Suprapubic skin (tissue), 4 donors: ENCODE measurements at regions not wholly inside any gene's neighbourhood (a gene's known extent, or its start where the extent isn't known, plus 50 kb on each side); places are given as distances from the start of the nearest gene placed in this dataset.

ENCODE experiments used
- DNase-seq, 2 donors: peaks; one replicate each; pipeline ENCODE4 v3.0.0-alpha.2; 2019; ENCODE audit warnings: low spot score in 2 of 2
- H3K27ac ChIP-seq: fragments of 200-600 bp; sonication (generic); one replicate; pipeline ENCODE4 v1.5.1; 2019
- H3K27me3 ChIP-seq: fragments of 200-600 bp; sonication (generic); one replicate; pipeline ENCODE4 v1.5.1; 2019
- H3K36me3 ChIP-seq: fragments of 200-600 bp; sonication (generic); one replicate; pipeline ENCODE4 v1.5.1; 2019
- H3K4me1 ChIP-seq: fragments of 200-600 bp; sonication (generic); one replicate; pipeline ENCODE4 v1.5.1; 2019
- H3K4me3 ChIP-seq: fragments of 200-600 bp; sonication (generic); one replicate; pipeline ENCODE4 v1.5.1; 2019; ENCODE audit warnings: mild to moderate bottlenecking
- H3K9me3 ChIP-seq: fragments of 200-600 bp; sonication (generic); one replicate; pipeline ENCODE4 v1.5.1; 2019
- CTCF ChIP-seq, 2 donors: fragments of 200-600 bp in 1 of 2; fragments of 450-650 bp in 1 of 2; sonication (generic) in 1 of 2; IDR thresholded peaks; one replicate each; pipeline ENCODE4 v1.5.1; 2016 to 2019; ENCODE audit warnings: antibody characterized with exemption in 2 of 2, mild to moderate bottlenecking in 1 of 2, moderate library complexity in 1 of 2
- EP300 ChIP-seq: sonication (generic); formaldehyde crosslinking; IDR thresholded peaks from one replicate; pipeline ENCODE4 v1.6.1; 2017; ENCODE audit warnings: antibody characterized with exemption
- POLR2A ChIP-seq, 2 donors: fragments of 450-650 bp; IDR thresholded peaks; one replicate each; pipeline ENCODE4 v1.6.1; 2017; ENCODE audit warnings: antibody characterized with exemption in 2 of 2, mild to moderate bottlenecking in 2 of 2, moderate library complexity in 2 of 2
- POLR2AphosphoS5 ChIP-seq, 3 donors: sonication (generic); formaldehyde crosslinking; IDR thresholded peaks; one replicate each; pipeline ENCODE4 v1.6.1; 2017; ENCODE audit warnings: antibody characterized with exemption in 3 of 3
- WGBS: methylation state at CpG from one replicate; pipeline ENCODE4 v1.1.5; 2018; 5-methylcytosine and 5-hydroxymethylcytosine counted together

DNA sequence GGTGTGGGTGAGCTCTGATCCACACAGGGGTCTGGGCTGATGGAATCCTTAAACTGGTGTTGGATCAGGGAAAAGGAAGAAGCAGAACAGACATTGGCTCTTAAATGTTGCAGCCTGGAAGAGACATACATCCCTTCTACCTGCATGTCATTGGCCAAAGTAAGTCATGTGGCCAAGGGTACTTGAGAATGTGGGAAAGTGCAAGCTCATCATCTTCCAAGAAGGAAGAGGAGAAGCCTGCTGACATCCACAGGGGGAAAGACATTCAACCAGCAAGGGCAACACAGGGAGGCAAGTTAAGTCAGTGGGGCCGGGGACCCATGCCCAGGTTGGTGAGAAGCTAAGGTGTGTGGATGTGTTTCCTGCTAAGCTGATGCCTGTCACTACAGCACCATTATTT, 272.8 kb upstream of the MKI67 start:
- DNase-seq = no peak
- no peak overlapping the region for H3K4me3 ChIP-seq
- WGBS = 86% methylated on average over 1 of the region's 1 CpG
- TF ChIP-seq CTCF (IDR thresholded peaks at IDR 0.05) = no peak
- TF ChIP-seq POLR2A (IDR thresholded peaks at IDR 0.05) = no peak
- TF ChIP-seq EP300 = no peak
- no peak for TF ChIP-seq POLR2AphosphoS5 (IDR thresholded peaks at IDR 0.05)
- no peaks in the 10 kb centered on the region for H3K4me1 ChIP-seq
- H3K9me3 ChIP-seq = no peaks in the 10 kb centered on the region
- H3K36me3 ChIP-seq = no peaks in the 10 kb centered on the region
- no peak overlapping the region for H3K27ac ChIP-seq
- H3K27me3 ChIP-seq = no peaks in the 10 kb centered on the region

- H3K4me1 ChIP-seq = no peaks in the 10 kb centered on the region
- H3K27ac ChIP-seq = no peak overlapping the region
- no peaks in the 10 kb centered on the region for H3K9me3 ChIP-seq
- no peak for TF ChIP-seq POLR2A (IDR thresholded peaks at IDR 0.05)
- TF ChIP-seq CTCF (IDR thresholded peaks at IDR 0.05) = no peak
- TF ChIP-seq POLR2AphosphoS5 (IDR thresholded peaks at IDR 0.05) = no peak
- TF ChIP-seq EP300 = no peak
- WGBS = 66% methylated on average over 8 of the region's 8 CpGs
- no peak for DNase-seq
- no peaks in the 10 kb centered on the region for H3K36me3 ChIP-seq
- no peak overlapping the region for H3K4me3 ChIP-seq
- no peaks in the 10 kb centered on the region for H3K27me3 ChIP-seq
Measured at GRCh38 chr10:128400564-128400963, 274.3 kb upstream of the MKI67 start.

DNA sequence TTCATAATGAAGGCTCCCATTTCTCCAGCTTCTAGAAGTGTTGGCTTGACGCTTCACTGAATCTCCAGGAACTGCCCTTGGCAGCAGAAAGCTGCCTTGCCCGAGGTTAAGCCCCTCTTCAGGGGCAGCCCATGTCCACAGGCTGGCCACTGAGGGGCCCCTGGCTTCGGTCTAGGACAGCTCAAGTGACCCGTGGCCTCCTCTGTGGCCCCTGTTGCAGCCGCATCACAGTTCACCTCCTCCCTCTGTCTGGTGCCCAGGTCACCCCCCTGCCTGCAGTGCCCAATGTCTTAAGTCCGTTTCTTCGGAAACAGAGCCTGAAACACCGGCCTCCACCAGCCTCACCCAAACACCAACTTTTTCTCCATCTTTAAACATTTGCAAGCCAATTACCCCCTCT, 279.2 kb upstream of the MKI67 start:
- H3K27ac ChIP-seq = no peak overlapping the region
- no peak overlapping the region for H3K4me3 ChIP-seq
- H3K27me3 ChIP-seq = no peaks in the 10 kb centered on the region
- no peaks in the 10 kb centered on the region for H3K9me3 ChIP-seq
- no peak for DNase-seq
- no peak for TF ChIP-seq POLR2AphosphoS5 (IDR thresholded peaks at IDR 0.05)
- WGBS = 88% methylated on average over 8 of the region's 8 CpGs
- H3K4me1 ChIP-seq = no peaks in the 10 kb centered on the region
- H3K36me3 ChIP-seq = no peaks in the 10 kb centered on the region

GRCh38 chr10:128411643-128412042, 285.4 kb upstream of the MKI67 start:
- DNase-seq = no peak
- Histone ChIP-seq H3K4me3 (no peak overlapping the region), H3K27me3 (no peaks in the 10 kb centered on the region), H3K36me3 (no peaks in the 10 kb centered on the region), H3K9me3 (no peaks in the 10 kb centered on the region), H3K4me1 (no peaks in the 10 kb centered on the region), H3K27ac (no peak overlapping the region)
- TF ChIP-seq CTCF (IDR thresholded peaks at IDR 0.05) = no peak
- TF ChIP-seq EP300 = no peak
- no peak for TF ChIP-seq POLR2AphosphoS5 (IDR thresholded peaks at IDR 0.05)
- TF ChIP-seq POLR2A (IDR thresholded peaks at IDR 0.05) = no peak
- 72% methylated on average over 1 of the region's 1 CpG for WGBS

DNA sequence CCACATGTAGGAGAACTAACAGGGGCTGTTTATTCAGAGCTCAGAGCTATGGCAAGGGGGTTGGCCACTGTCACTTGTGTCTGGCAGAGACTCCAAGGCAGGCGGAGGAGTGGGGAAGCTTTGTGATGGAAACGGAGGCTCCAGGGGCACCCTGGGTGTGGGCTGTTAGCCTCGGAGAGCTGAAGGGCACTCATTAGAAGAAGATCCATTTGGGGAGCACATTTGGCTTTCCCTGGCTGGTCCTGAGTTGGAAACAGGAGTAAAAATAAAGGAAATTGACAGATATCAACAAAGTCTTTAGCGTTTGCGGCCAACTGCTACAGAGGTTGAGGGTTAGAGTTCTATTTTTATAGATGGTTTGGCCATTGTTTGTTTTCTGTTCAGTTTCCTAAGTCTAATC, 288.3 kb upstream of the MKI67 start:
- no peaks in the 10 kb centered on the region for H3K9me3 ChIP-seq
- no peaks in the 10 kb centered on the region for H3K27me3 ChIP-seq
- DNase-seq = no peak
- no peaks in the 10 kb centered on the region for H3K4me1 ChIP-seq
- TF ChIP-seq POLR2A (IDR thresholded peaks at IDR 0.05) = no peak
- TF ChIP-seq POLR2AphosphoS5 (IDR thresholded peaks at IDR 0.05) = no peak
- no peak for TF ChIP-seq CTCF (IDR thresholded peaks at IDR 0.05)
- TF ChIP-seq EP300 = no peak
- no peaks in the 10 kb centered on the region for H3K36me3 ChIP-seq
- H3K27ac ChIP-seq = no peak overlapping the region
- WGBS = 81% methylated on average over 5 of the region's 5 CpGs
- H3K4me3 ChIP-seq = no peak overlapping the region

DNA sequence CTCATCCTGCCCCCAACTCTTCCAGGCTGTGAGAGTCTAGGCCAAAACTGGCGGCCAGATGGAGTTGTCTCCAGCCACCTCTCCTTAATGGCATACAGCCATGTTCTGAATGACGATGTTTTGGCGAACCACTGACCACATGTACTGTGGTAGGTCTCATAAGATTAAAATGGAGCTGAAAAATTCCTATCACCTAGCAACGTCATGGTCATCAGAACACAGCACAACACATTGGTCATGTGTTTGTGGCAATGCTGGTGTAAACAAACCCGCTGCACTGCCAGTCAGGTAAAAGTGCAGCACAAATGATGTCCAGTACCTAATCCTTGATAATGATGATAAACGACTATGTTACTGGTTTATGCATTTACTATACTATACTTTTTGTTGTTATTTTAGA, 290.0 kb upstream of the MKI67 start:
- no peaks in the 10 kb centered on the region for H3K9me3 ChIP-seq
- TF ChIP-seq POLR2AphosphoS5 (IDR thresholded peaks at IDR 0.05) (no peak), CTCF (IDR thresholded peaks at IDR 0.05) (no peak), EP300 (no peak), POLR2A (IDR thresholded peaks at IDR 0.05) (no peak)
- 84% methylated on average over 6 of the region's 6 CpGs for WGBS

More for the DNA sequence above, 290.0 kb upstream of the MKI67 start:
- H3K36me3 ChIP-seq = no peaks in the 10 kb centered on the region
- H3K4me1 ChIP-seq = no peaks in the 10 kb centered on the region
- no peaks in the 10 kb centered on the region for H3K27me3 ChIP-seq
- no peak overlapping the region for H3K4me3 ChIP-seq
- DNase-seq = no peak
- H3K27ac ChIP-seq = no peak overlapping the region
